ENCODE measurements at regions not wholly inside any gene's neighbourhood (a gene's known extent, or its start where the extent isn't known, plus 50 kb on each side); places are given as distances from the start of the nearest gene placed in this dataset.

DNA sequence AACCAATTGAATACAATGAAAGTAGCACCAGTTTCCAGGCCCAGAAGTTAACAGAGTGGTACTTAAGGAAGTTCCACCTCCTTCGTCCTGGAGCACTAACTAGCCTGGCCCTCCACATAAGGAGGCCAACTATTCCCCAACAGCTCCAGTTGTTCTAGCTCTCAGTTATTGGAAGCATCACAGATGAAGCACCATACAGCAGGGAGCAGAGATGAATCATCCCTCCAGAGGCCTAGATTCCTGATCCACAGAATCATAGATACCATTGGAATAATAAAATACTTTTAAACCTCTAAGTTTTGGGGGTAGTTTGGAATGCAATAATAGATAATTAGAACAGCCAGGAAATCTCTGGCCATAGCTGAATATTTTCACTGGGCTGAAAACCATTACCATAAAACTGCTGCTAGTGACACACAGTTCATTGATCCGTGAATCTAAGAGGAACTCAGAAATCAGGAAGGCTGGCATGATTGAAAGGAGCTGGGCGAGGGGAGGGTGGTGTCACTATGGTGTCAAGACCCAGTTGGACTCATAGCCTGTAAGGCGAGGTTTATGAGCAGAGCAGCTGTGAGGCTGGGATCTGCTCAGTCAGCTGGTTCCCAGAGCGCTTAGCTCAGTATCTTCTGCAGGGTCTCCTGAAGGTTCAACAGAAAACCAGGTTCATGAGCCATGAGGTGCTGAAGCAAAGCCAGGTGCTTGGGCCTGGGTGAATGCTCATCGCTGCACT, 371.4 kb upstream of the TMTC1 start:
- no peaks in the 10 kb centered on the region for H3K36me3 ChIP-seq (ENCODE audit: control insufficient read depth in 2 of 2, insufficient read depth in 1 of 2, low read length in 2 of 2)
- TF ChIP-seq, protein P1, sequence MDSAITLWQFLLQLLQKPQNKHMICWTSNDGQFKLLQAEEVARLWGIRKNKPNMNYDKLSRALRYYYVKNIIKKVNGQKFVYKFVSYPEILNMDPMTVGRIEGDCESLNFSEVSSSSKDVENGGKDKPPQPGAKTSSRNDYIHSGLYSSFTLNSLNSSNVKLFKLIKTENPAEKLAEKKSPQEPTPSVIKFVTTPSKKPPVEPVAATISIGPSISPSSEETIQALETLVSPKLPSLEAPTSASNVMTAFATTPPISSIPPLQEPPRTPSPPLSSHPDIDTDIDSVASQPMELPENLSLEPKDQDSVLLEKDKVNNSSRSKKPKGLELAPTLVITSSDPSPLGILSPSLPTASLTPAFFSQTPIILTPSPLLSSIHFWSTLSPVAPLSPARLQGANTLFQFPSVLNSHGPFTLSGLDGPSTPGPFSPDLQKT (IDR thresholded peaks at IDR 0.05; ENCODE audit: borderline replicate concordance, low read depth, low read length) = no peak
- no peak for TF ChIP-seq WT1 (tag by site-specific recombination; IDR thresholded peaks at IDR 0.05)
- TF ChIP-seq ZNF423 (tag by site-specific recombination; IDR thresholded peaks at IDR 0.05) = no peak
- no peak for TF ChIP-seq ZNF2 (tag by site-specific recombination; IDR thresholded peaks at IDR 0.05)
- TF ChIP-seq TCF7L2 (IDR thresholded peaks at IDR 0.05; ENCODE audit: borderline replicate concordance, low read depth, low read length) = no peak
- TF ChIP-seq GLI2 (tag by site-specific recombination; IDR thresholded peaks at IDR 0.05; ENCODE audit: borderline replicate concordance, low read depth) = no peak
- no peak for TF ChIP-seq ZBTB20 (tag by site-specific recombination; IDR thresholded peaks at IDR 0.05)
- no peak for TF ChIP-seq ZNF76 (tag by site-specific recombination; IDR thresholded peaks at IDR 0.05; ENCODE audit: borderline replicate concordance, low read depth)
- TF ChIP-seq, protein P2, sequence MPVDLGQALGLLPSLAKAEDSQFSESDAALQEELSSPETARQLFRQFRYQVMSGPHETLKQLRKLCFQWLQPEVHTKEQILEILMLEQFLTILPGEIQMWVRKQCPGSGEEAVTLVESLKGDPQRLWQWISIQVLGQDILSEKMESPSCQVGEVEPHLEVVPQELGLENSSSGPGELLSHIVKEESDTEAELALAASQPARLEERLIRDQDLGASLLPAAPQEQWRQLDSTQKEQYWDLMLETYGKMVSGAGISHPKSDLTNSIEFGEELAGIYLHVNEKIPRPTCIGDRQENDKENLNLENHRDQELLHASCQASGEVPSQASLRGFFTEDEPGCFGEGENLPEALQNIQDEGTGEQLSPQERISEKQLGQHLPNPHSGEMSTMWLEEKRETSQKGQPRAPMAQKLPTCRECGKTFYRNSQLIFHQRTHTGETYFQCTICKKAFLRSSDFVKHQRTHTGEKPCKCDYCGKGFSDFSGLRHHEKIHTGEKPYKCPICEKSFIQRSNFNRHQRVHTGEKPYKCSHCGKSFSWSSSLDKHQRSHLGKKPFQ (tag by site-specific recombination; IDR thresholded peaks at IDR 0.05) = no peak
- no peak for TF ChIP-seq YY1 (tag by site-specific recombination; IDR thresholded peaks at IDR 0.05)
- no peak for TF ChIP-seq ZNF600 (tag by site-specific recombination; IDR thresholded peaks at IDR 0.05)
- TF ChIP-seq ZNF626 (tag by site-specific recombination; IDR thresholded peaks at IDR 0.05) = no peak
- TF ChIP-seq ZNF416 (tag by site-specific recombination; IDR thresholded peaks at IDR 0.05) = no peak
- TF ChIP-seq ZNF157 (tag by site-specific recombination; IDR thresholded peaks at IDR 0.05) = no peak
- no peak for TF ChIP-seq ZBTB17 (tag by site-specific recombination; IDR thresholded peaks at IDR 0.05)
- TF ChIP-seq ZNF324 (tag by site-specific recombination; IDR thresholded peaks at IDR 0.05) = no peak
- TF ChIP-seq, protein P3, sequence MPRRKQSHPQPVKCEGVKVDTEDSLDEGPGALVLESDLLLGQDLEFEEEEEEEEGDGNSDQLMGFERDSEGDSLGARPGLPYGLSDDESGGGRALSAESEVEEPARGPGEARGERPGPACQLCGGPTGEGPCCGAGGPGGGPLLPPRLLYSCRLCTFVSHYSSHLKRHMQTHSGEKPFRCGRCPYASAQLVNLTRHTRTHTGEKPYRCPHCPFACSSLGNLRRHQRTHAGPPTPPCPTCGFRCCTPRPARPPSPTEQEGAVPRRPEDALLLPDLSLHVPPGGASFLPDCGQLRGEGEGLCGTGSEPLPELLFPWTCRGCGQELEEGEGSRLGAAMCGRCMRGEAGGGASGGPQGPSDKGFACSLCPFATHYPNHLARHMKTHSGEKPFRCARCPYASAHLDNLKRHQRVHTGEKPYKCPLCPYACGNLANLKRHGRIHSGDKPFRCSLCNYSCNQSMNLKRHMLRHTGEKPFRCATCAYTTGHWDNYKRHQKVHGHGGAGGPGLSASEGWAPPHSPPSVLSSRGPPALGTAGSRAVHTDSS (tag by site-specific recombination; IDR thresholded peaks at IDR 0.05) = no peak
- TF ChIP-seq ZEB2 (tag by site-specific recombination; IDR thresholded peaks at IDR 0.05) = no peak
- no peak for TF ChIP-seq ZBTB48 (tag by site-specific recombination; IDR thresholded peaks at IDR 0.05)
- no peak overlapping the region for H3K4me3 ChIP-seq (ENCODE audit: low read depth, low read length)
- no peaks in the 10 kb centered on the region for H3K9me3 ChIP-seq (ENCODE audit: control insufficient read depth, insufficient read depth, low read depth, low read length)
- H3K27ac ChIP-seq (ENCODE audit: extremely low read depth, low read depth, low read length) = no peak overlapping the region
- ChIA-PET CTCF (interaction anchor here (0.7 kb wide), 2 partner anchors 89 to 165 kb away, joined by 3 to 5 read pairs; no protein-coding TSS in a partner anchor), POLR2A (no interaction called here)
- no peaks in the 10 kb centered on the region for H3K4me1 ChIP-seq (ENCODE audit: control insufficient read depth, insufficient read depth, low read length)

DNA sequence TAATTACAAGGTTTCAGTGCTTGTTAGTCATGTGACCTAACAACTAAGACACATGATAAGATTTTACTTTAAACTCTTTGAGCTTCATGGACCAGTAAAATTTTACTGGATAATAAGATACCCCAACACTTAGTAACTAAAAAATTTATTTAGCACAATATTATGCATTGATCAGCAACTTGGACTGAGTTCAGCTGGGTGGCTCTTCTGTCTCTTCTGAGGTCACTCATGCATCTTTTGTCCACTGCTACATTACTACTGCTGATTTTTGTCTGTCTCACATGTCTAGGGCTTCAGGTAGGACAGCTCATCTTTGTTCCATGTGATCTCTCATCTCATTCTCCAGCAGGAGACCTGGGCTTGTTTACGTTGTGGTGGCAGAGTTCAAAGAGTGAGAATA, 370.2 kb upstream of the TMTC1 start:
- CTCF ChIA-PET = interaction anchor here (0.6 kb wide), 1 partner anchor 13 kb away, joined by 3 read pairs; no protein-coding TSS in a partner anchor
- H3K36me3 ChIP-seq (ENCODE audit: control insufficient read depth in 2 of 2, insufficient read depth in 1 of 2, low read length in 2 of 2) = no peaks in the 10 kb centered on the region
- POLR2A ChIA-PET = no interaction called here

More for the DNA sequence above, 370.2 kb upstream of the TMTC1 start:
- Histone ChIP-seq H3K9me3 (ENCODE audit: control insufficient read depth, insufficient read depth, low read depth, low read length) (no peaks in the 10 kb centered on the region), H3K27ac (ENCODE audit: extremely low read depth, low read depth, low read length) (no peak overlapping the region), H3K4me1 (ENCODE audit: control insufficient read depth, insufficient read depth, low read length) (no peaks in the 10 kb centered on the region), H3K4me3 (ENCODE audit: low read depth, low read length) (no peak overlapping the region)
- TF ChIP-seq, protein P4, sequence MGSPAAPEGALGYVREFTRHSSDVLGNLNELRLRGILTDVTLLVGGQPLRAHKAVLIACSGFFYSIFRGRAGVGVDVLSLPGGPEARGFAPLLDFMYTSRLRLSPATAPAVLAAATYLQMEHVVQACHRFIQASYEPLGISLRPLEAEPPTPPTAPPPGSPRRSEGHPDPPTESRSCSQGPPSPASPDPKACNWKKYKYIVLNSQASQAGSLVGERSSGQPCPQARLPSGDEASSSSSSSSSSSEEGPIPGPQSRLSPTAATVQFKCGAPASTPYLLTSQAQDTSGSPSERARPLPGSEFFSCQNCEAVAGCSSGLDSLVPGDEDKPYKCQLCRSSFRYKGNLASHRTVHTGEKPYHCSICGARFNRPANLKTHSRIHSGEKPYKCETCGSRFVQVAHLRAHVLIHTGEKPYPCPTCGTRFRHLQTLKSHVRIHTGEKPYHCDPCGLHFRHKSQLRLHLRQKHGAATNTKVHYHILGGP (tag by site-specific recombination; IDR thresholded peaks at IDR 0.05) = no peak
- TF ChIP-seq SETDB1 (IDR thresholded peaks at IDR 0.05; ENCODE audit: insufficient read length, low read length) = peak; percentile 67
- TF ChIP-seq ZBTB20 (tag by site-specific recombination; IDR thresholded peaks at IDR 0.05) = no peak

Data from HEK293 (cell line).